KBM-7 (cell line): ENCODE measurements at regions not wholly inside any gene's neighbourhood (a gene's known extent, or its start where the extent isn't known, plus 50 kb on each side); places are given as distances from the start of the nearest gene placed in this dataset.

Experiments
- DNase-seq: peaks from one replicate; pipeline ENCODE4 v3.0.0-alpha.2; 2015
- in situ Hi-C: fragments of 300-500 bp; cut with MboI; formaldehyde crosslinking; loops from 2 replicates; pipeline ENCODE4 v1.14.3; 2020; ENCODE audit warnings: low sequenced_read_pairs, low pct_unique_long_range_greater_than_20kb, mixed read lengths

DNA sequence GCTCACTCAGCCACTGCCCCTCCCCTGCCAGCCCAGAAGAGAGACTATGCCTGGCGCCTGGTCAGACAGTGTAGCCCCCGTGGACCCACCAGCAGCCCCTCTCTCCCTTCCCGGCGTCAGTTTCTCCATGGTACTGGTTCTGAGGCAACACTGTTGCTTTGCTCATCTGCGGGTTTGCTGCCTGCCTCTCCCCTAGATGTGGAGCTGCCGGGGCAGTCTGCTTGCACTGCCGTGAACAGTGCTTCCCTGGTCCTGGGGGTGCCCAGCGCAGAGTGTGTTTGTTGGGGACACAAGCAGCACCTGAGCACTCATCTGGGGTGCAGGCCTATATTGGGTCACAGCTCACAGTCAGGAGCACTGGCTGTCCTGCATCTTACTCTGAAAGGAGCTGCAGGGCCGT, 309.9 kb downstream of the NDUFA10 start:
- no peak for DNase-seq
- in situ Hi-C loops: no loop called here

DNA sequence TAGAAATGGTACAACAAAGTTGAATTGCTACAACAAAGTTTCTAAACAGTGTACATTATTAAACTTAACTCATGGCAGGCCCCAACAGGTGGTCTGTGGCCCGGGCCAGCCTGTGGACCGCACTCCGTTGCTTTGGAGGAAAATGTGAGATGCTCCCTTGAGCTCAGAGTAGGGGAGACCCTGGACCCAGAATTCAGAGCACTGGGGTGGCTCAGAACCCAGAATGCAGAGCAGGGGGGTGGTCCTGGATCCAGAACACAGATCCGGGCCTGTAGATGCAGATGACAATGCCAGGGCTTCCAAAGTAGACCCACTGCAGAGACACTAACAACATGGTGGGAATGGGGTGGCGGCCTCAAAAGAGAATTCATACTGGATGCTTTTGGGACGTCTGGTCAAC, 311.0 kb downstream of the NDUFA10 start:
- in situ Hi-C loops: no loop called here
- no peak for DNase-seq

DNA sequence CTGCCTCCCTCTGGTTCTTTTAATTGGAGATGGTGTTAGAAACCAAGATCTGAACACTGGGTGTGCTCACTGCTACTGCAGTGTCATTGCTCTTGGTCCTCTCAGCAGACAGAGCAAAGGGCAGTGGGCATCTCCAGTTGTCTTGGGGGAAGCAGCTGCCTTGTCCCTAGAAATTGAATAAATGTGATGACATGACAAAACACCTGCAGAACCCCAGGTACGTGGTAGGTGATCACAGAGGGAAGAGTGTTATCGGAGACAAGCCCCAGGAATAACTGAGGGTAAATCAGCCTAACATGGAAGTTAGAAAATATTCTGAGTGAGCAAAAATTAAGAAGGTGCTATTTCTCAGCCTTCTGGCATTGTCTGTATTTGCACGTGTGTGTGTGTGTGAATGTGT, 311.9 kb upstream of the HDAC4 start:
- in situ Hi-C loops: no loop called here

DNA sequence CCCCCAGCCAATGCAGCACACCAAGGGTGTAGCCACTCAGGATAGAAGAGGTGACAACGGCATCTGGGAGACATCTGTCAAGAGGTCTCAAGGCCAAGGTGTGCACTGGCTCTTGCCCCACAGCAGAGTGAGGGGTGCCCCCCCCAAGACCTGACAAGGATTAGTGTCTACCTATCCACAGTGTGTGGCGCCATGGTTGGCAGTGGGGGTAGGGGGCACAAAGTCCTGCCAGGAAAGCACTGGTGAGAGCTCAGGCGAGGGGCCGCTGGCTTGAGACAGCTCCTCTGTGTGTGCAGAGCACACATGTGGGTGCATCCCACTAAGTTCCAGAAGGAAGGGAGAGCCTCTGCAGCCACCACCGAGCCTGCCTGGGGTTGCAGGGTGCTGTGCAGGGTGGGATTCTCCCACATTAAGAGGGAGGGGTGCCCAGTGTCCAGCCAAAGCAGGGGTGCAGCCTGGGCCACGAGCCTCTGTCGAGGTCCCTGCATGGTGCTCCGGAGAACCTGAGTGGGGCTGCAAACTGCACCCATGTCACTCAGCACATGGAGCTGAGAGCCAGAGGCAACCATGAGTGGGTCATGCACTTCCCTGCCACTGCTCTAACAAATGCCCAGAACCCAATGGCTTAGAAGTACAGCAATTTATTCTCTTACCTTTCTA, 311.2 kb upstream of the HDAC4 start:
- in situ Hi-C loops: no loop called here
- DNase-seq: no peak

More for the DNA sequence above, 311.9 kb upstream of the HDAC4 start:
- no peak for DNase-seq

DNA sequence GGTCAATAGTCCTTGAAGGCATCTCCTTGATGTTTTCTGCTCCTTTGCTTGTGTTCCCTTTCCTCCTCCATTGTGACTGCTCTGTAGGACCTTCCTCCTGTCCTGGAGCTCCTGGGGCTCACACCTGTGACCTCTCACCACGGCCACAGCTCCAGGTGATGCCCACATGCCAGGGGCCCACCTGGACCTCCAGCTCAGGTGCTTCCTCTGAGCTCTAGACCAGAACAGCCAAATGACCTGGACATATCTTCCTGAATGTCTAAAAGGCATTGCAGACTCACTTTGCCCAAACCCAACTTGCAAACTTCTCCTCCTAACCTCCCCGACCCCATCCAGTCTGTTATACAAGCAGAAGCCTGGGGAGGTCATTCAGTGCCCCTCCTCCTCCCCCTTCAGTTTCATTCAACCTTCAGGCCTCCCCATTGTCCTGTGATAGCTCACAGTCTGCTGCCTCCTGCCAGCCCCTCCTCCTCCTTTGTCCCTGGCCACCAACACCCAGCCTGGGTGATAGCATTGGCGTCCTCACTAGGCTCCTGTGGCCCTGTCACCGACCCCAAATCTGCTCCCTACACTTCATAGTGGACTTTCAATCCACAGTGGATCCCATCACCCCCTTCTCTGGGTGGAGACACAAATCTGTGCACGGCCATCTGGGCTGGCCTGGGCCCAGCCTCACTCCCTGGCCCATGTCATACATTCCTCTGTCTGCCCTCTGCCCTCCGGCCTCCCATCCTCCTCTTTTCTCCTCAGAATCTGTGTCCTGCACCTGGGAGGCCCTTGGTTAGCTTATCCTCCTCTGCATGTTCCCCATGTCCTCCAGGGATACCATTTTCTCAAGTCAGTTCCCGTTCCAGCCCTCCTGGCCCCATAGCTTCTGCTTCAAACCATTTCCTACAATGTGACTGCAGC, 310.4 kb upstream of the HDAC4 start:
- DNase-seq: no peak
- in situ Hi-C loops: no loop called here

DNA sequence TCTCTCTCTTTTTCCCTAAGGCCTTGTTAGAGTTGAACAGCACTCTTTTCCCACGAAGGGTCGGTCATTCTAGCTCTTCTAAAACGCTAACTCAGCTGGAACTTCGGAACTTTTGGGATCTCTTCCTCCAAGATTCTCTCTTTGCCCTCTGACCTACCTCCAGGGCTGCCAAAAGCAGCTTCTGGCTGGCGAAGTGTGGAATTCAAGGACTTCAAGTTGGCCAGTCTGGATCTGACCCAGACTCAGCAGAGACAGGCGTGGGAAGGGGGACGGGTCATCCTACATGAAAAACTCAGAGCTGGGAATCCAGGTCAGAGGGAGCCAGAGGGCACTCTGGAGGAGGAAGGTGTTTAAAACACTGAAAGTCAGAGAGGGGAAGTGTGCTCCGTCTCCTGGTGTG, 305.5 kb upstream of the HDAC4 start:
- DNase-seq: no peak
- in situ Hi-C loops: no loop called here

DNA sequence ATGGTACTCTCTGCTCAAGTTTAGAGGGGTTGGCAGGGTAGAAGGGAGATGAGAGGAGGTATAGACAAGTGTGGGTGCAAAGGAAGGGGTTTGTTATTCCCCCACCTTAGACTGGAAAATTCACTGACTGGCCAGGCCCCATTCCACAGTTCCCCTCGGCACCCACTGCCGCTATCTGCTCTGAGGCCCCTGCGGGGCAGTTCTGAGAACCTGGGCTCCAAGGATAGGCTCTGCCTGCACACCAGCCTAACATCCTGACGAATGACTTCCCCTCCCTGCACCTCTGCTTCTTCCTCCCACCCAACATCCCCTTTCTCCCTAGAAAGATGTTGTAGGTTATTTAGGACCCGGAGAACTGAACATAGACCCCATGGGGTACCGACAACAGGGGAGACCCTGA, 303.9 kb upstream of the HDAC4 start:
- no peak for DNase-seq
- in situ Hi-C loops: no loop called here

DNA sequence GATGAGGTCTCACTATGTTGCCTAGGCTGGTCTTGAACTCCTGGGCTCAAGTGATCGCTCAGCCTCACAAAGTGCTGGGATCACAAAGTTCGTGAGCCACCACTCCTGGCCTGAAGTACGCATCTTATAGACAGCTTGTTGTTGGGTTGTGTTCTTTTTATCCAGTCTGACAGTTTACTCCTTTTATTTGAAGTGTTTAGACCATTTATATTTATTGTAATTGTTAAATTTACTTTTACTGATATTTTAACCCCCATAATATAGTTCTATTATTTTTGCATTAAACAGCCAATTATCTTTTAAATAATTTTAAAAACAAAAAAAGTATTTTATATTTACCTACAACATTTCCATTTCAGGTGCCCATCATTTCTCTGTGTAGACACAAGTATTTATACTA, 303.0 kb upstream of the HDAC4 start:
- in situ Hi-C loops: no loop called here
- DNase-seq: no peak

DNA sequence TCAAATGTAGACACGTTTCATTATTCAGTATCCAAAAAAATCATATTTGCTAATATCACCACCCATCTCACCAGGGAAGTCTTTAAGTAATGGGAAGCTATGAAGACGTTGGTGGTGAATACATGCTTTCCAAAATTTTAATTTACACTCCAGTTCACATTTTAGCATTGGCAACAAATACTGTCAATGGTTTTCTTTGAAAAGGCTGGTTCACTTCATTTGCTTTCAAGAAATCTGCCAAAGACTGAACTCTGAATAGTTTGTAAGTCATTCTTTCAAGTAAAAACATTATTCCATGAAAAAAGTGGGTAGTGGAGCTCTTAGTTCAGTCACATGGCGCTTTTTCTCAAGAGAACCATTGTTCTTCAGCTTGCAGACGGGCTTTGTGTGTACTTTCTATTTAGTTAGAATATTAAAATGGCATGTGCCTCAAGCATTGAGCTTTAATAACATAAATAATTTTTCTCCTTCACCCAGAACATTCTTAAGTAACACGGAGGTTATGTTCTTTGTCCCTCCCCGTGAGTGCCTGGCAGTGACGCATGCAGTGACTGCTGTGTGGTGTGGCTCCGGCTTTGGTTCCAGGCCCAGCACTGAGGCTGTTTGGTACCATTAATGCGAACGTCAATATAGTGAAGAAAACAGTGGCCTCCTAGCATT, 300.0 kb upstream of the HDAC4 start:
- in situ Hi-C loops: no loop called here
- DNase-seq: no peak

DNA sequence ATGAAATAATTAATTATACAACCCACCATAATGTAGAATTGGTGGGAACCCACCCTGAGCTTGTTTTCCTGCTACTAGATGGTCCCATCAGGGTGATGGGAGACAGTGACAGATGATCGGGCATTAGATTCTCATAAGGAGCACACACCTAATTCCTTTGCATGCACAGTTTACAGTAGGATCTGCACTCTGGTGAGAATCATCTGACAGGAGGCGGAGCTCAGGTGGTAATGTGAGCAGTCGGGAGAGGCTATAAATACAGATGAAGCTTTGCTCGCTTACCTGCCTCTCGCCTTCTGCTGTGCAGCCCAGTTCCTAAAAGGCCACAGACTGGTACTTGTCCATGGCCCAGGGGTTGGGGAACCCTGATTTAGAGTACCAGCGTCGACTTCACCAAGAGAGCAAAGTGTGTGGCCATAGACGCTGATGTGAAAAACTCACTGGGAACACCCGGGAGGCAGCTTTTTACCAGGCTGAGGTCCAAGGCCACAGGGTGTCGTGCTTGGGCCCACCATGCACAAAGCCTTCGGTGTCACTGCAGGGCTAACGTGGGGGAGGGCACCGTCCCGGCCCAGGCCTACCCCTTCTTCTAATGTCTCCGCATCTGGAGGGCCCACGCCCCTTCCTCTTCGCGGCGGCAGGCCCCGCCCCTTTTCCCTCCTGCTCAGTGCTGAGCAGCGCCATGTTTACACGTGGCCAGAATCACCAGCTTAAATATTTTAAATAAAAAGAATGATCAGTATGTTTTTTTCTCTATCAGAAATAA, 296.8 kb upstream of the HDAC4 start:
- in situ Hi-C loops: no loop called here
- DNase-seq: no peak

DNA sequence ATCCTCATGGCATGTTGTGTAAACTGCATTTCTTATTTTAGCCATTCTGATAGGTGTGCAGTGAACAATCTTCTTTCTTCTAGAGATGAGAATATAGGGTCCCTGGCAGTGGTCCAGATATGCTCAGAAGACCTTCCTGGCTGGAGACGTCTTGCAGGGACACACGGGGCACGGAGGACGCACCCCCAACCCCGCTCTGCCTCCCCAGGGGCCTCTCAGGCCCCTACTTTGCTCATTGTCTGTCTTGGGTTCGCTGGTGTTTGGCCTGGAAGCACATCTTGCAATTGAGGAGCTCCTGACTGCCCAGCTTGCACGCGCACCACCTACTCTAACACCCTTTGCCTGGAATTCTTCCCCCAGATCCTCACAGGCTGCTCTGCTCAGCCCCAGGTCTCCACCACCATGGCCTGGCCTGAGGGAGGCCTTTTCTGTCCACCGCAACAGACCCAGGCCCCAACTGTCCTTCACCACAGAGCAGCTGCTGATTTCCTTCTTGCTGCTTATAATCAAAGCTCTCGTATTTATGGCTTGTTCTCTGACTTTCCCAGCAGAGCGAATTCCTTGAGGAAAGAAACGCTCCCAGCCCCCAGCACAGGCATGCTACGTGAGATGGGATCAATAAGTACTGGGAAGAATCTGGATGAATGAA, 295.9 kb upstream of the HDAC4 start:
- in situ Hi-C loops: no loop called here
- DNase-seq: no peak

DNA sequence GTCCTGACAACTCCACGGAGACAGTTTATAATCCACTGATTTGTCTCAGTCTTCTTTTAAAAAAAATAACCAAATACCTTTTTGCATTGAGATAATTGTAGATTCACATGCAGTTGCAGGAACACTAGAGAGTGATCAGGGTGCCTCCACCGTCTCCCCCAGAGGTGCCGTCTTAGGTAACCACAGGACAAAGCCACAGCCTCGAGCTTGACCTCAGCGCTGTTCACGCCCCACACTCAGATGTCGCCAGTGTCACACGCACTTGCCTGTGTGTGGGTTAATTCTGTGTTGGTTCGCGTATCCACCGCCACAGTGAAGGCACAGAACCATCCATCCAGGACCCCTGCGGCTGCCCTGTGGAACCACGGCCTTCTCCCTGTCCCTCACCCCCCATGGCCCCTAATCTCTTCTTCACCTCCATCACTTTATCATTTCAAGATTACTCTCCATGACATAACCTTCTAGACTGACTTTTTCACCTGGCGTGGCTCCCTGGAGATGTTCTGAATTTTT, 295.0 kb upstream of the HDAC4 start:
- in situ Hi-C loops: no loop called here

DNA sequence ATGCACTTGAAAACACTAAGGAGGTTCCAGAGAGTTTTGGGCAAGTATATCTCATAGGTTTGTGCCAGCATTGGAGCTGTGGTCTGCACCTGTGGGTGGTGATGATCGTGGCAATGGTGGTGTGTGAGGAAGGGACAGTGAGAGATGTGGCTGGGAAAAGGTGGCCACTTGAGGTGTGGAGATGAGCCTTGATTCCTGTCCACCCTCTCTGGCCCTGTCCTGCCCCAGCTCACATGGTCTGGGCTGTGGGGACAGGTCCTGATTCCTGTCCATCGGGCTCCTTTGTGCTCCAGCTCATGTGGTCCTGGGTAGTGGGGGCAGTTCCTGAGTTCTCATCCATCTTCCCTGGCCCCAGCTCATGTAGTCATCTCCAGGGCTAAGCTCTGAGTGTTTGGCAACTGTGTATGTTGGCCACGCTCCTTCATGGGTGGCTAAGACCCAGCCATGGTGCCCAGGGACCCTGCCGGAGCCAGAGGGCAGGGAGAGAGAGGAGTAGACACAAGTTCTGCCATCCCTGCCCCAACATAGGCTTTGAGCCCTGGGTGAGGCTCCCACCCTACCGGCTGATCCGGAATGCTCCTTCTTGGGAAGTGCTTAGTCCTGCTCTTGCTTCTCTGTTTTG, 294.4 kb upstream of the HDAC4 start:
- in situ Hi-C loops: no loop called here
- no peak for DNase-seq

More for the DNA sequence above, 295.0 kb upstream of the HDAC4 start:
- no peak for DNase-seq

DNA sequence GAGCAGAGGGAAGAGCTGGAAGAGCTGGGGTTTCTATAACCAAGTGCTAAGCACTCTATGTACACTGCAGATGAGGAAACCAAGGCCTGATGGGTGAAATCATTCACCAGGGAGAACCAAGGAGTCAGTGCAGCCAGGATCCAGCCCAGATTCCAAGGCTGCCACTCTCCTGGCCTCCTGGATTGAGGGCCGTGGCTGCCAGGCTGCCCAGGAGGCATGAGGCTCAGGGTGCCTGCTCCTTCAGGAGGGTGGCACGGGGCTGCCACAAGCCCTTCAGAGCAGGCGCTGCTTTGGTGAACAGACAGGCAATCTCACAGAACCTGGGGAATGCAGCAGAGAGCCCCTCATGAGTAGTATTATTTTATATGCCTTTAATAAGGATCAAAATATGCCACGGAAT, 293.7 kb upstream of the HDAC4 start:
- in situ Hi-C loops: no loop called here
- no peak for DNase-seq

DNA sequence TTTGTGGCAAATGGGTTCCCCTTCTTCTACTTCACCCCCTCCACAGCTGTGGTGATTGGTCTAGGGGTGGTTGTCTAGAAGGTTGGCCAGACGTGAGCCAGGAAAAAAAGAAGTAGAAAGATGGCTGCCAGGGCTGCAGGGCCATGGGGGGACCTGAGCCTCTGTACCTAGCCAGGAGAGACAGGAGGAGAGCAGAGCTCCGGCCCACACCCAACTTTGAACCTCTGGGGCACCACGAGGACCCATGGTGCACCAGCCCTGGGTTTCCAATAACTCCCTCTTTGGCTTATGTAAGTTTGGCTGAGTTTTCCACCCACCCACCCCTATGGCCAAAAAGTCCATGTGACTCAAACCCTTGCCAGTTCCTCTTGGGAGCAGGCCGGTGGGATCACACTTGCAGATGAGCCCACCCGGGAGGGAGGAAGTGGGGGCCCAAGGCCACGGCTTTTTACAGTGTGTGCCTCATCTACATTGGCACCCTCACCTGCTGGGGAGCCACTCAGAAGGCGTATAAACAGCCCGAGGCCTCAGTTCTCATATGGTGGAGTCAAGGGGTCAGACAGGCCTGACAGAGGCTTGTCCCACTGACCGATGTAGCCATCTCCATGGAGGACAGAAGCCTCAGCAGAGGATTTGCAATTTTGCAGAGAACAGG, 293.1 kb upstream of the HDAC4 start:
- in situ Hi-C loops: no loop called here

DNA sequence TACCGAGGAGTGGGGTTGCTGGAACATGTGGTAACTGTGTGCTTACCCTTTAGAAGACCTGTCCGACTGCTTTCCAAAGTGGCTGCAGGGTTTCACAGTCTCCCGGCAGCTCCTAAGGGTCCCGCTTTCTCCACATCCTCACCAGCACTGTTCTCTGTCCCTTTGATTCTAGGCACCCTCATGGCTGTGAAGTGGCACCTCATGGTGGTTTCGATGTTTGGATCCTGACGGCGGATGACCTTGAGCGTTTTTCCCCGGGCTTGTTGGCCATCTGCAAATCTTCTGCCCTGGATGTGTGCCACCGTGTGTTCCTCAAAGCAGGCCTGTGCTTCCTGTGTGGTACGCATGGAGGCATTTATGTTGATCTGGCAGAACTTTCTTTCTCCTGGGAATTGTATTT, 292.5 kb upstream of the HDAC4 start:
- in situ Hi-C loops: no loop called here
- DNase-seq: no peak

More for the DNA sequence above, 293.1 kb upstream of the HDAC4 start:
- no peak for DNase-seq

DNA sequence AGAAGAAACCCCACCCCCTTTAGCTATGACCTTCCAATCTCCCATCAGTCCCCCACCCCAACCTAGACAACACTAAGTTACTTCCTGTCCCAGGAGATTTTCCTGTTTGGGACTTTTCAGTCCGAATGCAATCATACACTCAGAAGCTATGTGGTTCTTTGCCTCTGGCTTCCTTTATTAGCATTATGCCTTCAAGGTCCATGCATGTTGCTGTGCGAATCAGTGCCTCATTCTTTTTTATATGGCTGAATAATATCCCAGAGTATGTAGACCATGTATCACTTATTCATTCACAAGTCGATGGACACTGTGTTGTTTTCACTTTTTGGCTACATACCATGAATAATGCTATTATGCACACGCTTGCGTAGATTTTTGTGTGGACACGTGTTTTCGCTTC, 292.1 kb upstream of the HDAC4 start:
- no peak for DNase-seq

DNA sequence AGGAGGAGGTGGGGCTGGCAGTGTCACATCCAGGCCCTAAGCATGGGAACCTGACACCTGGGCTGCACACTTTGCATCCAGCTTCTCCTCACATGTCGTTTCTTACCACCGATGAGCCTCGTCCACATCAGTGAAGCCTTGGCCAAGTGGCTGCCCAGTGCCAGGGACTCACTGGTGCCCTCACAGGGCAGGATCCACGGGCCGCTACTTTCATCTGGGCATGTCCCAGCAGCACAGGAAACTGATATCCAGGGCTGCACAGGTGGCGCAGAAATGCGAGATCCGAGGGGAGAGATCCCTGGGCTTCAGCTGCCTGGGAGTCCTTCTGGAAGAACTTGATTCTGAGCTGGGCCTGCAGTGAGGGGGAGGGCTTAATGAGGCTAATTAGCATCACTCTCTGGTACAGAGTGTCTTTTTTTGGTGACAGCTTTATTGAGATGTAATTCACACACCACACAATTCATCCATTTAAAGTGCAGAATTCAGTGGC, 291.6 kb upstream of the HDAC4 start:
- in situ Hi-C loops: no loop called here
- DNase-seq: no peak

More for the DNA sequence above, 292.1 kb upstream of the HDAC4 start:
- in situ Hi-C loops: no loop called here
